ENCODE measurements at regions not wholly inside any gene's neighbourhood (a gene's known extent, or its start where the extent isn't known, plus 50 kb on each side); places are given as distances from the start of the nearest gene placed in this dataset.
A peak's percentile ranks its signal among the peaks of the same experiment; 100 is the strongest.

GRCh38 chr3:8200996-8201395 is 300.6 kb upstream of the LMCD1 start:
- TF ChIP-seq CTCF (IDR thresholded peaks at IDR 0.05; ENCODE audit: control insufficient read depth, insufficient read depth, low read depth, low read length, missing control alignments) = no peak
- no peak for DNase-seq (ENCODE audit: low read depth)
- no peak overlapping the region for H3K4me3 ChIP-seq (ENCODE audit: control insufficient read depth, low read depth, low read length)

DNA sequence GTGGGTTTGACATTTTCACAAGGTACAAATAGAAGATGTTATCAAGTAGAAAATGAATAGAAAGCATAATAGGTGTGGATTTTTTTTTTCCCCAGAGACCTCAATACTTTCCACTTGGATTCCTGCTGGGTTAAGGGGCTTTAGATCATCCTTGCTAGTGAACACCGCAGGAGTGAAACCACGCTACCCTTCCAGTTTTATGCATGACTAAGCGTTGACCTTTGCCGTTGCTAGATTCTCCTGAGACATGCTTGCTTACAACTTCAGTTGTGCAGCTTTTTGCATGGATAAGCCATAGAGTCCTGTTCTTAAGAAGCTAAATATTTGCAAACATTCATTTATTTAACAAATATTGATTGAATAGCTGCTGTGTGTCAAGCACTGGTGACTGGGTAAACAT is 299.7 kb upstream of the LMCD1 start:
- no peak overlapping the region for H3K4me3 ChIP-seq (ENCODE audit: control insufficient read depth, low read depth, low read length)
- TF ChIP-seq CTCF (IDR thresholded peaks at IDR 0.05; ENCODE audit: control insufficient read depth, insufficient read depth, low read depth, low read length, missing control alignments) = no peak

GRCh38 chr3:8204331-8204730 is 297.3 kb upstream of the LMCD1 start:
- no peak for TF ChIP-seq CTCF (IDR thresholded peaks at IDR 0.05; ENCODE audit: control insufficient read depth, insufficient read depth, low read depth, low read length, missing control alignments)
- no peak overlapping the region for H3K4me3 ChIP-seq (ENCODE audit: control insufficient read depth, low read depth, low read length)
- no peak for DNase-seq (ENCODE audit: low read depth)

More for the DNA sequence above, 299.7 kb upstream of the LMCD1 start:
- no peak for DNase-seq (ENCODE audit: low read depth)

- no peak overlapping the region for H3K4me3 ChIP-seq (ENCODE audit: control insufficient read depth, low read depth, low read length)
- no peak for TF ChIP-seq CTCF (IDR thresholded peaks at IDR 0.05; ENCODE audit: control insufficient read depth, insufficient read depth, low read depth, low read length, missing control alignments)
- DNase-seq (ENCODE audit: low read depth) = peak; percentile 11
These were observed 296.6 kb upstream of the LMCD1 start for GRCh38 chr3:8204853-8205650.

- H3K4me3 ChIP-seq (ENCODE audit: control insufficient read depth, low read depth, low read length) = no peak overlapping the region
- DNase-seq (ENCODE audit: low read depth) = no peak
- no peak for TF ChIP-seq CTCF (IDR thresholded peaks at IDR 0.05; ENCODE audit: control insufficient read depth, insufficient read depth, low read depth, low read length, missing control alignments)
These were observed 295.7 kb upstream of the LMCD1 start for GRCh38 chr3:8205881-8206280.

DNA sequence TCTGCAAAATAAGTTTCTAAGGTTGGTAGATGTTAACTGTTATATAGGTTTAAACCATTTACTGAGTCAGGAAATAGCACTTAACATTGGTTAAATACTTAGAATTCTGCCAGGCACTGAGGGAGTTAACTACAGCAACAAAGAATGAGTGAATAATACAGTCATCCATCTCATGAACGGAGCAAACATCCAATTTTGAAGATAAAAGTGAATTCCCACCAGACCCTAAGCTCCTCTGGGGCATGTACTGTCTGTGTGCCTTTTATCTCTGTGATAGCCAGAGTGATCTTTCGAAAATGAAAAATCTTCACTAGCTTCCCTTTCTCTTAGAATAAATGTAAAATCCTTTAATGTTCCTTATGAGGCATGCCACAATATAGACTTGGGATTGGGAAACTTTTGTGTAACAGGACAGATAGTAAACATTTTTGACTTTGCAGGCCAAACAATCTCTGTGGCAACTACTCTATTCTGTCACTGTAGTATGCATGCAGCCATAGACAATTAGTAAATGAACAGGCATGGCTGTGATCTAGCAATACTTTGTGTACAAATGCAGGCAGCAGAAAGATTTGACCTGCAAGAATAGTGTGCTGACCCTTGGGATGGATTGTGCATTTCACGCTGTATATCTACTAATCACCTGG is 294.5 kb upstream of the LMCD1 start:
- H3K4me3 ChIP-seq (ENCODE audit: control insufficient read depth, low read depth, low read length) = no peak overlapping the region
- no peak for DNase-seq (ENCODE audit: low read depth)
- TF ChIP-seq CTCF (IDR thresholded peaks at IDR 0.05; ENCODE audit: control insufficient read depth, insufficient read depth, low read depth, low read length, missing control alignments) = no peak
